ENCODE measurements at regions not wholly inside any gene's neighbourhood (a gene's known extent, or its start where the extent isn't known, plus 50 kb on each side); places are given as distances from the start of the nearest gene placed in this dataset.
"Not testable (repeated sequence)": the region's sequence is repeated elsewhere in the genome, so short reads cannot be mapped to it uniquely, and the experiment has no call there.

DNA sequence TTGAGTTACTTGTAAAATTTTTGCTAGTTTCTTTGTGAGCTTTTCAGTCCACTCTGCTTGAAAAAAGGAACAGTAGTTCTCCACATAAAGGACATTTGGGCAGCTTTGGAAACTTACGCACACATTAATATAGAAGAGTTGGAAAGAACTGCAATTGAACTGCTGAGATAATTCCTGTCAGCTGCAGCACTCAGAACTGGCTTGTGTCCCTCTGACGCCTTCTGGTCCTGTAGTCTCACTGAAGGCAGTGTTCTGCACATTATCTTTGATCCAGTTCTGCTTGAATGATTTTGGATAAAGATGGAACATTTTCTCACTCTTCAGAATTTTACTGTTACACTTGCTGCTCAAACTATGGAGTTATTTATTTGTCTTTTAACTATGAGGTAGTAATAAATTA, 901.9 kb downstream of the OTOL1 start:
- intact Hi-C loops (cut with DNase I; ENCODE audit: low total_unique reads) = no loop called here
- DNase-seq = no peak
- Histone ChIP-seq H3K27ac (no peak overlapping the region), H3K4me3 (no peak overlapping the region), H3K4me1 (no peaks in the 10 kb centered on the region), H3K9me3 (peaks cover 0 to 7% (median 0%) of the 10 kb centered on the region in 4 donors), H3K27me3 (no peaks in the 10 kb centered on the region), H3K36me3 (no peaks in the 10 kb centered on the region)
- 74 to 88% (median 82%) methylated on average over 2 of the region's 2 CpGs for whole genome bisulfite sequencing, 5 donors
- TF ChIP-seq POLR2AphosphoS5 (IDR thresholded peaks at IDR 0.05) (no peak), POLR2A (IDR thresholded peaks at IDR 0.05) (no peak), EP300 (IDR thresholded peaks at IDR 0.05) (no peak)
- TF ChIP-seq, protein P1, sequence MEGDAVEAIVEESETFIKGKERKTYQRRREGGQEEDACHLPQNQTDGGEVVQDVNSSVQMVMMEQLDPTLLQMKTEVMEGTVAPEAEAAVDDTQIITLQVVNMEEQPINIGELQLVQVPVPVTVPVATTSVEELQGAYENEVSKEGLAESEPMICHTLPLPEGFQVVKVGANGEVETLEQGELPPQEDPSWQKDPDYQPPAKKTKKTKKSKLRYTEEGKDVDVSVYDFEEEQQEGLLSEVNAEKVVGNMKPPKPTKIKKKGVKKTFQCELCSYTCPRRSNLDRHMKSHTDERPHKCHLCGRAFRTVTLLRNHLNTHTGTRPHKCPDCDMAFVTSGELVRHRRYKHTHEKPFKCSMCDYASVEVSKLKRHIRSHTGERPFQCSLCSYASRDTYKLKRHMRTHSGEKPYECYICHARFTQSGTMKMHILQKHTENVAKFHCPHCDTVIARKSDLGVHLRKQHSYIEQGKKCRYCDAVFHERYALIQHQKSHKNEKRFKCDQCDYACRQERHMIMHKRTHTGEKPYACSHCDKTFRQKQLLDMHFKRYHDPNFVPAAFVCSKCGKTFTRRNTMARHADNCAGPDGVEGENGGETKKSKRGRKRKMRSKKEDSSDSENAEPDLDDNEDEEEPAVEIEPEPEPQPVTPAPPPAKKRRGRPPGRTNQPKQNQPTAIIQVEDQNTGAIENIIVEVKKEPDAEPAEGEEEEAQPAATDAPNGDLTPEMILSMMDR (IDR thresholded peaks at IDR 0.05) = no peak

DNA sequence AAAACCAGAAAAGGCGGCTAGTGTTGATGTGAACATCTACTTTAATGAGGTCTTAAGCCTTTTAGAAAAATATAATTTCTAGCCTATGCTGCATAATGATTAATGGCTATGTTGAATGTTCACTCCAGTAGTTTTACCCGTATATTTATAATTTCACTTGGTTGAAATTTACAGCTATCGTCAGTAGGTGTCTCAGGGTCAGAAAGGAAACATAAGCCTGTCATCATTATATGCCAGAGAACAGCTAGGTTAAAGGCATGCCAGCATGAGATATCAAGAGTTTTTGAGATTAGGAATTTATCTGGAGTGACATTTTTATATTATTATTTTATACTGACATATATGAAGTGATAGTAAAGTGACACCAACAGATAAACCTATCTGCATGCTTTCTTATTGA, 904.1 kb downstream of the OTOL1 start:
- TF ChIP-seq POLR2AphosphoS5 (IDR thresholded peaks at IDR 0.05) (no peak), POLR2A (IDR thresholded peaks at IDR 0.05) (no peak), EP300 (IDR thresholded peaks at IDR 0.05) (no peak)
- TF ChIP-seq, protein P1 (IDR thresholded peaks at IDR 0.05) = no peak
- 37 to 51% (median 45%) methylated on average over 3 of the region's 3 CpGs for WGBS, 5 donors
- intact Hi-C loops (cut with DNase I; ENCODE audit: low total_unique reads) = no loop called here
- no peaks in the 10 kb centered on the region for H3K4me1 ChIP-seq
- no peak overlapping the region for H3K27ac ChIP-seq
- H3K9me3 ChIP-seq = peaks cover 0 to 5% (median 0%) of the 10 kb centered on the region in 4 donors
- no peak overlapping the region for H3K4me3 ChIP-seq
- H3K36me3 ChIP-seq = no peaks in the 10 kb centered on the region
- DNase-seq = no peak
- no peaks in the 10 kb centered on the region for H3K27me3 ChIP-seq

DNA sequence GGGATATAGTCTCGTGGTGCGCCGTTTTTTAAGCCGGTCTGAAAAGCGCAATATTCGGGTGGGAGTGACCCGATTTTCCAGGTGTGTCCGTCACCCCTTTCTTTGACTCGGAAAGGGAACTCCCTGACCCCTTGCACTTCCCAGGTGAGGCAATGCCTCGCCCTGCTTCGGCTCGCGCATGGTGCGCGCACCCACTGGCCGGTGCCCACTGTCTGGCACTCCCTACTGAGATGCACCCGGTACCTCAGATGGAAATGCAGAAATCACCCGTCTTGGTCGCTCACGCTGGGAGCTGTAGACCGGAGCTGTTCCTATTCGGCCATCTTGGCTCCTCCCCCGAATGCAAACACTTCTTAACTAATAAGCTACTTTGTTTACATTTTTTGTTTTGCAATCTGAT, 914.9 kb downstream of the OTOL1 start:
- DNase-seq; H3K36me3 ChIP-seq; intact Hi-C loops (cut with DNase I; ENCODE audit: low total_unique reads); H3K27ac ChIP-seq; H3K4me1 ChIP-seq; H3K9me3 ChIP-seq; H3K27me3 ChIP-seq; H3K4me3 ChIP-seq: not testable (repeated sequence)
- WGBS, 5 donors = 87 to 93% (median 91%) methylated on average over 13 to 23 of the region's 23 CpGs

DNA sequence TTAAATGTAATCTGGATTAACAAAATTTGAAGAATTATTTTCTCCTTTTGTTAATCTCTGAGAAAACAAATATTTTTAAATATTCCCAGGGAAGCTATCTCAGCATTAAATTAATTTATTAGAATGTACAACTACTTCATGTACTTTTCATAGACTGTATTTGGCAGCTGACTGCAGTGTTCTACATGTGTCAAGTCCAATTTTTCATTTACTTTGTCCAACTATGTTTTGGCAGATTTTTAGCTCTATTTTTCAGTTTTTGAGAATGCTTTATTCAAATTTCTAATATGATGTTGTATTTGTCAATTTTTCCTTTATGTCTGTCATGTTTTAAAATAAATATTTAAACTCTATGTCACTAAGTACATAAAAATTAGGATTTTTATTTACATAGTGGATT, 925.1 kb downstream of the OTOL1 start:
- Histone ChIP-seq H3K9me3 (no peaks in the 10 kb centered on the region), H3K4me3 (no peak overlapping the region), H3K27ac (no peak overlapping the region), H3K27me3 (no peaks in the 10 kb centered on the region), H3K36me3 (no peaks in the 10 kb centered on the region), H3K4me1 (no peaks in the 10 kb centered on the region)
- TF ChIP-seq EP300 (IDR thresholded peaks at IDR 0.05) = no peak
- no peak for TF ChIP-seq POLR2A (IDR thresholded peaks at IDR 0.05)
- TF ChIP-seq POLR2AphosphoS5 (IDR thresholded peaks at IDR 0.05) = no peak
- TF ChIP-seq, protein P1 (IDR thresholded peaks at IDR 0.05) = no peak
- intact Hi-C loops (cut with DNase I; ENCODE audit: low total_unique reads) = no loop called here
- DNase-seq = peak in 1 of 2 donors; percentile 4

DNA sequence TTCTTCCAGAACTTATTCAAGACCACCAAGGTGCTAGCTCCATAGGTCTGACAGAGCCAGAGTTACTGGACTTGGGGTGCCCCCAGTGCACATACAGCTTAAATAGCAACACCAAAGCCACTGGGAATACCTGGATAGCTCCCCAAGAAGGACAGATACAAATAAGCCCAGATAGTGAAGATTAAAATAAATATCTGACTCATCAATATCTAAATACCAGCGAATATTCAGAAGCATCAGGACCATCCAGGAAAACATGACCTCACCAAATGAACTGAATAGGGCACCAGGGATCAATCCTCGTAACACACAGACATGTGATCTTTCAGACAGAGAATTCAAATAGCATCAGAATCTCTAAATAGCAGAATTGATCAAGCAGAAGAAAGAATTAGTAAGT, 931.6 kb downstream of the OTOL1 start:
- Histone ChIP-seq H3K9me3 (no peaks in the 10 kb centered on the region), H3K4me3 (no peak overlapping the region), H3K4me1 (no peaks in the 10 kb centered on the region), H3K27me3 (no peaks in the 10 kb centered on the region), H3K27ac (no peak overlapping the region), H3K36me3 (no peaks in the 10 kb centered on the region)
- DNase-seq = no peak
- WGBS, 5 donors = 31 to 52% (median 37%) methylated on average over 2 of the region's 2 CpGs
- TF ChIP-seq EP300 (IDR thresholded peaks at IDR 0.05) = no peak
- no peak for TF ChIP-seq POLR2AphosphoS5 (IDR thresholded peaks at IDR 0.05)
- TF ChIP-seq, protein P1 (IDR thresholded peaks at IDR 0.05) = no peak
- no peak for TF ChIP-seq POLR2A (IDR thresholded peaks at IDR 0.05)
- intact Hi-C loops (cut with DNase I; ENCODE audit: low total_unique reads) = no loop called here
